Gastrocnemius medialis (tissue), 4 donors: ENCODE measurements at regions not wholly inside any gene's neighbourhood (a gene's known extent, or its start where the extent isn't known, plus 50 kb on each side); places are given as distances from the start of the nearest gene placed in this dataset.
"Not testable (repeated sequence)": the region's sequence is repeated elsewhere in the genome, so short reads cannot be mapped to it uniquely, and the experiment has no call there.

Experiments used
- POLR2A ChIP-seq, 2 donors: fragments of 450-650 bp; IDR thresholded peaks; one replicate each; pipeline ENCODE4 v1.6.1; 2017; ENCODE audit warnings: antibody characterized with exemption in 2 of 2, mild to moderate bottlenecking in 2 of 2, moderate library complexity in 2 of 2
- TF ChIP-seq, protein P1 (sequence below), 5 experiments: fragments of 450-650 bp in 3 of 5; fragments of 200-600 bp in 2 of 5; sonication (generic) in 2 of 5; IDR thresholded peaks in 4 of 5; conservative IDR thresholded peaks in 1 of 5; 1 replicate in 4 of 5; 2 replicates in 1 of 5; pipeline ENCODE4 v1.5.1; 2016 to 2019; ENCODE audit warnings: antibody characterized with exemption in 5 of 5, mild to moderate bottlenecking in 3 of 5, moderate library complexity in 3 of 5

- TF ChIP-seq, protein P1, sequence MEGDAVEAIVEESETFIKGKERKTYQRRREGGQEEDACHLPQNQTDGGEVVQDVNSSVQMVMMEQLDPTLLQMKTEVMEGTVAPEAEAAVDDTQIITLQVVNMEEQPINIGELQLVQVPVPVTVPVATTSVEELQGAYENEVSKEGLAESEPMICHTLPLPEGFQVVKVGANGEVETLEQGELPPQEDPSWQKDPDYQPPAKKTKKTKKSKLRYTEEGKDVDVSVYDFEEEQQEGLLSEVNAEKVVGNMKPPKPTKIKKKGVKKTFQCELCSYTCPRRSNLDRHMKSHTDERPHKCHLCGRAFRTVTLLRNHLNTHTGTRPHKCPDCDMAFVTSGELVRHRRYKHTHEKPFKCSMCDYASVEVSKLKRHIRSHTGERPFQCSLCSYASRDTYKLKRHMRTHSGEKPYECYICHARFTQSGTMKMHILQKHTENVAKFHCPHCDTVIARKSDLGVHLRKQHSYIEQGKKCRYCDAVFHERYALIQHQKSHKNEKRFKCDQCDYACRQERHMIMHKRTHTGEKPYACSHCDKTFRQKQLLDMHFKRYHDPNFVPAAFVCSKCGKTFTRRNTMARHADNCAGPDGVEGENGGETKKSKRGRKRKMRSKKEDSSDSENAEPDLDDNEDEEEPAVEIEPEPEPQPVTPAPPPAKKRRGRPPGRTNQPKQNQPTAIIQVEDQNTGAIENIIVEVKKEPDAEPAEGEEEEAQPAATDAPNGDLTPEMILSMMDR (IDR thresholded peaks at IDR 0.05 in 4 of 5, conservative IDR thresholded peaks at IDR 0.05 in 1 of 5) = not testable (repeated sequence)
- not testable (repeated sequence) for TF ChIP-seq POLR2A (IDR thresholded peaks at IDR 0.05)
These were observed 132.9 kb upstream of the ELAC2 start for GRCh38 chr17:13150738-13151137.
